H1 (cell line): ENCODE measurements at regions not wholly inside any gene's neighbourhood (a gene's known extent, or its start where the extent isn't known, plus 50 kb on each side); places are given as distances from the start of the nearest gene placed in this dataset.

Source experiments
- CEBPB ChIP-seq: IDR thresholded peaks from 2 replicates; pipeline ENCODE4 v1.6.1; 2012; ENCODE audit warnings: low read depth, low read length
- CTCF ChIP-seq, 3 experiments: IDR thresholded peaks; 1 replicate in 2 of 3; 2 replicates in 1 of 3; pipeline versions ENCODE4 v1.5.1 to v1.6.1; 2011; ENCODE audit warnings: low read length in 3 of 3, mild to moderate bottlenecking in 3 of 3, inconsistent platforms in 2 of 3, low read depth in 1 of 3, moderate library complexity in 1 of 3; ENCODE audit not compliant: insufficient read depth in 1 of 3; ENCODE audit errors: control extremely low read depth in 1 of 3
- EZH2 ChIP-seq: fragments of 200-600 bp; sonication (generic); IDR thresholded peaks from 2 replicates; pipeline ENCODE4 v1.7.1; 2012; ENCODE audit warnings: low read depth, mild to moderate bottlenecking, moderate library complexity, low read length, inconsistent platforms; ENCODE audit not compliant: severe bottlenecking
- JUN ChIP-seq: IDR thresholded peaks from 2 replicates; pipeline ENCODE4 v1.6.1; 2011; ENCODE audit warnings: low read depth, mild to moderate bottlenecking, improper control_type of control experiment, low read length
- POLR2A ChIP-seq, 2 experiments: IDR thresholded peaks; 1 replicate in 1 of 2; 2 replicates in 1 of 2; pipeline ENCODE4 v1.6.1; 2011; ENCODE audit warnings: low read depth in 2 of 2, low read length in 2 of 2, mild to moderate bottlenecking in 2 of 2; ENCODE audit errors: control extremely low read depth in 1 of 2
- RXRA ChIP-seq: IDR thresholded peaks from 2 replicates; pipeline ENCODE4 v1.6.1; 2011; ENCODE audit warnings: low read depth, mild to moderate bottlenecking, low read length, moderate library complexity; ENCODE audit not compliant: insufficient read depth
- SP1 ChIP-seq: IDR thresholded peaks from 2 replicates; pipeline ENCODE4 v1.6.1; 2011; ENCODE audit warnings: low read depth, low read length
- TEAD4 ChIP-seq: IDR thresholded peaks from 2 replicates; pipeline ENCODE4 v1.6.1; 2012; ENCODE audit warnings: low read depth, low read length, inconsistent platforms, mixed read lengths
- TF ChIP-seq, protein P1 (sequence below): IDR thresholded peaks from 2 replicates; pipeline ENCODE4 v1.6.1; 2012; ENCODE audit warnings: low read length, inconsistent platforms

DNA sequence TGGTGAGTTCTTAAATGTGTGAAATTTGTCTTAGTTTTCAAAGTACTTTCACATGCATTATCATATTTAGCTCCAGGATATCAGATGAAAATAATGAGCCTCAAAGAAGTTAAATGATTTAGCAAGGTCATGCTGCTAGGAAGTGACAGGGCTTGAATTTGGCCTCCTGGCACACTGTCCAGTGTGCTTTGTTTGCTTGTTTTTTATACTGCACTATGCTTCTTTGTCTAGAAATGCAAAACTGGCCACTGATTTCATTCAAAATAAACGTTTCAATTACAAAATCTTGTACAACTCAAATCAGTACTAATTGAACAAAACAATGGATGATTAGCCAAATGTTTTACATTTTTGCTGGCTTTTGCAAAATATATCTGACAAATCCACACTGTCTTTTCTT lies 583.3 kb upstream of the CBLB start:
- TF ChIP-seq SP1 (no peak), TEAD4 (no peak), POLR2A (IDR thresholded peaks at IDR 0.05; ENCODE audit: control extremely low read depth in 1 of 2, low read depth in 2 of 2, low read length in 2 of 2) (no peak), EZH2 (no peak), CTCF (IDR thresholded peaks at IDR 0.05; ENCODE audit: control extremely low read depth in 1 of 3, insufficient read depth in 1 of 3, low read depth in 1 of 3, low read length in 3 of 3) (no peak), RXRA (no peak), CEBPB (no peak), JUN (no peak)
- TF ChIP-seq, protein P1, sequence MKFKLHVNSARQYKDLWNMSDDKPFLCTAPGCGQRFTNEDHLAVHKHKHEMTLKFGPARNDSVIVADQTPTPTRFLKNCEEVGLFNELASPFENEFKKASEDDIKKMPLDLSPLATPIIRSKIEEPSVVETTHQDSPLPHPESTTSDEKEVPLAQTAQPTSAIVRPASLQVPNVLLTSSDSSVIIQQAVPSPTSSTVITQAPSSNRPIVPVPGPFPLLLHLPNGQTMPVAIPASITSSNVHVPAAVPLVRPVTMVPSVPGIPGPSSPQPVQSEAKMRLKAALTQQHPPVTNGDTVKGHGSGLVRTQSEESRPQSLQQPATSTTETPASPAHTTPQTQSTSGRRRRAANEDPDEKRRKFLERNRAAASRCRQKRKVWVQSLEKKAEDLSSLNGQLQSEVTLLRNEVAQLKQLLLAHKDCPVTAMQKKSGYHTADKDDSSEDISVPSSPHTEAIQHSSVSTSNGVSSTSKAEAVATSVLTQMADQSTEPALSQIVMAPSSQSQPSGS: no peak
